ENCODE measurements at regions not wholly inside any gene's neighbourhood (a gene's known extent, or its start where the extent isn't known, plus 50 kb on each side); places are given as distances from the start of the nearest gene placed in this dataset.

GRCh38 chr1:83113652-83114051 is 885.3 kb downstream of the TTLL7 start:
- no peak for TF ChIP-seq CTCF (IDR thresholded peaks at IDR 0.05)
- TF ChIP-seq POLR2A (IDR thresholded peaks at IDR 0.05) = no peak
